ENCODE measurements at regions not wholly inside any gene's neighbourhood (a gene's known extent, or its start where the extent isn't known, plus 50 kb on each side); places are given as distances from the start of the nearest gene placed in this dataset.

DNA sequence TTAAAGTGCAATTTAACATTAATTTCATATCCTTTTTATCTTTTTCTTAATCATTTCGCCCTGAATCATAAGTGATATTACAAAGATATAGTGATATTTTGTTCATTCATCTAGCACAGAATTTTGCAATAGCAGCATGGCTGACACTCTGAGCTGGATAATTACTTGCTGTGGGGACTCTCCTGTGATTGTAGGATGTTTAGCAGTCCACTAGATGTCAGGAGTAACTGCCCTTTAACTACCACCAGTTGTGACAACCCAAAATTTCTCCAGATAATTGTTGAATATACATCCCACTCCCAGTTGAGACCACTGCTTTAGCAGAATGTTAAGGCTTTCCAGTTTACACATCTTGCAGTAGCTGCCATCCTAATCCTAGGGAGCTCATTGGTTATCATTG, 196.8 kb upstream of the MBNL1 start:
- Histone ChIP-seq H3K4me1 (ENCODE audit: low read length) (no peaks in the 10 kb centered on the region), H3K4me2 (ENCODE audit: low read depth, low read length) (no peak overlapping the region), H3K36me3 (replicated peaks; ENCODE audit: insufficient read depth, low read length) (no peaks in the 10 kb centered on the region), H2AFZ (ENCODE audit: low read length) (no peak overlapping the region), H3K9me3 (replicated peaks; ENCODE audit: insufficient read depth, low read length) (no peaks in the 10 kb centered on the region), H3K4me3 (ENCODE audit: low read length) (no peak overlapping the region), H4K20me1 (ENCODE audit: insufficient read depth, low read length) (no peaks in the 10 kb centered on the region), H3F3A (ENCODE audit: insufficient read depth, low read length) (no peaks in the 10 kb centered on the region), H3K27me3 (replicated peaks; ENCODE audit: insufficient read depth, low read length) (no peaks in the 10 kb centered on the region), H3K9me2 (replicated peaks; ENCODE audit: insufficient read depth, low read length) (no peaks in the 10 kb centered on the region), H3K9ac (ENCODE audit: low read length) (no peak overlapping the region), H3K79me2 (ENCODE audit: low read length) (no peaks in the 10 kb centered on the region), H3K27ac (ENCODE audit: low read length) (no peak overlapping the region)
- DNase-seq = peak; percentile 42
- no peak for TF ChIP-seq EZH2 (optimal IDR thresholded peaks at IDR 0.05; ENCODE audit: low read depth, low read length)
- TF ChIP-seq, protein P1, sequence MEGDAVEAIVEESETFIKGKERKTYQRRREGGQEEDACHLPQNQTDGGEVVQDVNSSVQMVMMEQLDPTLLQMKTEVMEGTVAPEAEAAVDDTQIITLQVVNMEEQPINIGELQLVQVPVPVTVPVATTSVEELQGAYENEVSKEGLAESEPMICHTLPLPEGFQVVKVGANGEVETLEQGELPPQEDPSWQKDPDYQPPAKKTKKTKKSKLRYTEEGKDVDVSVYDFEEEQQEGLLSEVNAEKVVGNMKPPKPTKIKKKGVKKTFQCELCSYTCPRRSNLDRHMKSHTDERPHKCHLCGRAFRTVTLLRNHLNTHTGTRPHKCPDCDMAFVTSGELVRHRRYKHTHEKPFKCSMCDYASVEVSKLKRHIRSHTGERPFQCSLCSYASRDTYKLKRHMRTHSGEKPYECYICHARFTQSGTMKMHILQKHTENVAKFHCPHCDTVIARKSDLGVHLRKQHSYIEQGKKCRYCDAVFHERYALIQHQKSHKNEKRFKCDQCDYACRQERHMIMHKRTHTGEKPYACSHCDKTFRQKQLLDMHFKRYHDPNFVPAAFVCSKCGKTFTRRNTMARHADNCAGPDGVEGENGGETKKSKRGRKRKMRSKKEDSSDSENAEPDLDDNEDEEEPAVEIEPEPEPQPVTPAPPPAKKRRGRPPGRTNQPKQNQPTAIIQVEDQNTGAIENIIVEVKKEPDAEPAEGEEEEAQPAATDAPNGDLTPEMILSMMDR (IDR thresholded peaks at IDR 0.05; ENCODE audit: low read length) = peak; percentile 53

DNA sequence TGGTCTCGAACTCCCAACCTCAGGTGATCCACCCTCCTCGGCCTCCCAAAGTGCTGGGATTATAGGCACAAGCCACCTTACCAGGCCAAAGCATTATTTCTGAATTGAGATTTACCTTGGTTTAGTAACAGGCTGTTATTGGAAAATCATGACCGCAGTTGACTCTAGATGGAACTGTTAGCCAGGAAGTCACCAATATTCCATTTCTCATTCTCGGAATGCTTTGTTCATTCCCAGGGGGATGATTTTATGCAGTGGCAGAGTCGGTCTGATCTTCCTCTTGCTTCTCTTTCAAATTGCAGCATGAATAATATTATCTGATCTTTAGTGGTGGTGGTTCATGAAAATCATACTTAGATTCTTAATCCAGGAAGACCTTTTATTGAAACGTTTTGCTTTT, 195.5 kb upstream of the MBNL1 start:
- H3K4me2 ChIP-seq (ENCODE audit: low read depth, low read length) = no peak overlapping the region
- H3K9me3 ChIP-seq (replicated peaks; ENCODE audit: insufficient read depth, low read length) = no peaks in the 10 kb centered on the region
- no peaks in the 10 kb centered on the region for H4K20me1 ChIP-seq (ENCODE audit: insufficient read depth, low read length)
- no peaks in the 10 kb centered on the region for H3K27me3 ChIP-seq (replicated peaks; ENCODE audit: insufficient read depth, low read length)
- no peak overlapping the region for H3K9ac ChIP-seq (ENCODE audit: low read length)
- no peak overlapping the region for H3K27ac ChIP-seq (ENCODE audit: low read length)
- no peaks in the 10 kb centered on the region for H3K4me1 ChIP-seq (ENCODE audit: low read length)
- no peaks in the 10 kb centered on the region for H3K36me3 ChIP-seq (replicated peaks; ENCODE audit: insufficient read depth, low read length)
- DNase-seq = no peak
- H3K79me2 ChIP-seq (ENCODE audit: low read length) = no peaks in the 10 kb centered on the region
- no peak for TF ChIP-seq EZH2 (optimal IDR thresholded peaks at IDR 0.05; ENCODE audit: low read depth, low read length)
- TF ChIP-seq EZH2phosphoT487 (IDR thresholded peaks at IDR 0.05; ENCODE audit: low read length) = no peak
- TF ChIP-seq, protein P1 (IDR thresholded peaks at IDR 0.05; ENCODE audit: low read length) = no peak
- no peaks in the 10 kb centered on the region for H3K9me2 ChIP-seq (replicated peaks; ENCODE audit: insufficient read depth, low read length)
- no peaks in the 10 kb centered on the region for H3F3A ChIP-seq (ENCODE audit: insufficient read depth, low read length)
- H3K4me3 ChIP-seq (ENCODE audit: low read length) = no peak overlapping the region
- H2AFZ ChIP-seq (ENCODE audit: low read length) = no peak overlapping the region

DNA sequence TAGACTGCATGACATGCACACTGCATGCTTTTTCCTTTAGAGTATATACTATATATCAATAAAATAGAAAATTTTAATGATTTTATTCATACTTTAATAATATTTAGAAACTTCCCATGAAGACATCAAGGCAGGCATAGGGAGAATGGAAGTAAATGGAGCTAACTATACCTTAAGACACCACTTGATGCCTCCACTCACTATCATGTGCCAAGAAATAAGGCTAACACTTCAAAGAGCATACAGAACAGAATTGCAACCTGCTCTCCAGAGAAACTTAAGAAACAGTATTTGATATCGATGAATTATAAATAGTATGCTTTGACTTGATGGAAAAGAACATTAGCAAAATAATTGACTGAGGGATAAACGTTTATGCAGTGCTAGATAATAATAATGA, 192.6 kb upstream of the MBNL1 start:
- no peak overlapping the region for H3K4me2 ChIP-seq (ENCODE audit: low read depth, low read length)
- no peaks in the 10 kb centered on the region for H3K9me2 ChIP-seq (replicated peaks; ENCODE audit: insufficient read depth, low read length)
- no peaks in the 10 kb centered on the region for H3K36me3 ChIP-seq (replicated peaks; ENCODE audit: insufficient read depth, low read length)
- TF ChIP-seq EZH2phosphoT487 (IDR thresholded peaks at IDR 0.05; ENCODE audit: low read length) = no peak
- no peak for TF ChIP-seq EZH2 (optimal IDR thresholded peaks at IDR 0.05; ENCODE audit: low read depth, low read length)
- TF ChIP-seq, protein P1 (IDR thresholded peaks at IDR 0.05; ENCODE audit: low read length) = no peak
- no peaks in the 10 kb centered on the region for H4K20me1 ChIP-seq (ENCODE audit: insufficient read depth, low read length)
- no peaks in the 10 kb centered on the region for H3K9me3 ChIP-seq (replicated peaks; ENCODE audit: insufficient read depth, low read length)
- H3K27me3 ChIP-seq (replicated peaks; ENCODE audit: insufficient read depth, low read length) = no peaks in the 10 kb centered on the region
- no peak overlapping the region for H3K27ac ChIP-seq (ENCODE audit: low read length)
- no peaks in the 10 kb centered on the region for H3F3A ChIP-seq (ENCODE audit: insufficient read depth, low read length)
- no peaks in the 10 kb centered on the region for H3K4me1 ChIP-seq (ENCODE audit: low read length)
- H3K4me3 ChIP-seq (ENCODE audit: low read length) = no peak overlapping the region
- no peaks in the 10 kb centered on the region for H3K79me2 ChIP-seq (ENCODE audit: low read length)
- no peak for DNase-seq
- no peak overlapping the region for H2AFZ ChIP-seq (ENCODE audit: low read length)
- H3K9ac ChIP-seq (ENCODE audit: low read length) = no peak overlapping the region

All from MM.1S (cell line).